ENCODE measurements at regions not wholly inside any gene's neighbourhood (a gene's known extent, or its start where the extent isn't known, plus 50 kb on each side); places are given as distances from the start of the nearest gene placed in this dataset.

DNA sequence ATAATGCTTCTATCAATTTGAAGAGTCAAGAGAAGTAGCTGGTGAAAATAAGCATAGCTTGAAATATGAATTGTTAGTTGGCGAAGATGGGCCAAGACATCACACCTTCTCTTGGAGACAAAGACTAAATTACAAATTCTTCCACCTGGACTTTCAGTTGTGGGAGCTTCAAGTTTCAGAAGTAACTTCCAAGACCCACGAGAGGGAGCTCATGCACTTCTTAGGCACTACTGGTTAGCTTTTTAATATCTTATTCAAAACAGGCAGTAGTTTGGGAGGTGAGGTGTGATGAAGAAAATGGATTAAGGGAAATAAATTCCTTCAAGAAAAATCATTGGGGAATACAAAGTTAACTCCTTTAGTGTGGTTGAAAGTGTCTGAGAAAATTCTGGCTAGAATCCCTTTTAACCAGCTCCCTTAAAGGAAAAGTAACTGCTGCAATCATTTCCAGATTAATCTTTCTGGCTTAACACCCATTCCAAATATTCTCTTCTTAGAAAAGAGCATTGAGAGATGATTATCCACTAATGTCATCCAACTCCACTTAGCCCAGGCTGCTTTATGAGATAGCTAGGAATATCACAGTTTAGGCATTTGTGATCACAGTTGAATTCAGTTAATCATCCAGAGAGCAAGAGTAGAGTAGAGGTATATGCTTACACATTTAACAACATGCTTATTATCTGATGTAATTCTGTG is 139.5 kb upstream of the DMRTA1 start:
- DNase-seq = peak; percentile 16

DNA sequence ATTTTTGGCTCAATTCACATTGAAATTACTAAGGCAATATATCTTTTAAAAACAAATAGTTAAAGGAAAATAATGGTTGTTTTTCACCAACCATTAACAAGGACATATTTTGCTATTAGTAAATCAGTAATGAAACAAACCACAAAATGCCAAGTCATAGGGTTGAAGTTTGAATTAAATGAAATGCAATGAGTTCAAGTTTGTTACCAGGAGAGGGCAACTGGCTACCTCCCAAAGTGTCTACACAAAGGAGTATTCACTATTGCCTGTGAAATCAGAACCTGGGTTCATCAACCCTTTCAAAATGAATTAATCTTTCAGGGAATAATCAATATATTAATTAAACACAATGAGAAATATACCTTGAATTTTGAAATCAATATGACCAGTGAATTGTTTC is 138.4 kb upstream of the DMRTA1 start:
- DNase-seq = no peak

GRCh38 chr9:22316645-22317044 is 130.0 kb upstream of the DMRTA1 start:
- no peak for DNase-seq

DNA sequence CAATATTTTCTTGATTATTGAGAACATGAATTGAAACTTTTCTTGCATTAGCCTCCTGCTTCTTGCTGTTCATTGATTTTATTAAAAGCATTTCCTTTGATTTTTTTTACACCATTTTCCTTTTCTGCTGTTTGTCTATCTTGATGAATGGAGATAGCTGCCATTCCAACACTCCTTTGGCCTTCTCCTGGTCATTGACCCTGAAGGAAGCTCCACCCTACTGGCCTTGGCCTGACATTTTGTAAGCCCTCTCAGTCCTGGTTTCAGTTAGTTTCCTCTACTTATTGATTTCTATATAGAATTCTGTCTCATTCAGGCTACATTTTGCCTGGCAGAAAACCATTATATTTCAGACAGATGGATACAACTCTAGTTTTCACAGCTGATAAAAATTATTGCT is 115.1 kb upstream of the DMRTA1 start:
- no peak for DNase-seq

GRCh38 chr9:22332202-22332601 is 114.4 kb upstream of the DMRTA1 start:
- DNase-seq = no peak

- no peak for DNase-seq
Observed at GRCh38 chr9:22337261-22337660, 109.4 kb upstream of the DMRTA1 start.

- DNase-seq = no peak
Observed at GRCh38 chr9:22342491-22343217, 104.0 kb upstream of the DMRTA1 start.

DNA sequence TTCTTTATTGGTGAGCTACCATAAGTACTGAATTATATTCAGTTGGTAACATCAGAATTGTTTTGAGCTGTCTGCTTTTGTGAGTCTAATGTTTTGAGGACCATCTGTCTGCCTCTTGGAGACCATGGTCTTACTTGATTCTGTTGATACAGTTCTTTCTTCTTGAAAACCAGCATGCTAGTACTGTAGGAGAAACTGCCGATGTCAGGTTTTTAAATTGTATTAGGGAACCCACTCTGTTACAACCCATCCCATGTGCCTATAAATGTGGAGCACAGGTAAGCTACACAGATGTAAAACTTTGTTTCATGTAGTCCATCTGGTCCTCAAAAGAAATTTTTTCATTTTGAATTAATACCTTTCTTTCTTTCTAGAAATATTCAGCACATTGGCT is 103.4 kb upstream of the DMRTA1 start:
- no peak for DNase-seq

DNA sequence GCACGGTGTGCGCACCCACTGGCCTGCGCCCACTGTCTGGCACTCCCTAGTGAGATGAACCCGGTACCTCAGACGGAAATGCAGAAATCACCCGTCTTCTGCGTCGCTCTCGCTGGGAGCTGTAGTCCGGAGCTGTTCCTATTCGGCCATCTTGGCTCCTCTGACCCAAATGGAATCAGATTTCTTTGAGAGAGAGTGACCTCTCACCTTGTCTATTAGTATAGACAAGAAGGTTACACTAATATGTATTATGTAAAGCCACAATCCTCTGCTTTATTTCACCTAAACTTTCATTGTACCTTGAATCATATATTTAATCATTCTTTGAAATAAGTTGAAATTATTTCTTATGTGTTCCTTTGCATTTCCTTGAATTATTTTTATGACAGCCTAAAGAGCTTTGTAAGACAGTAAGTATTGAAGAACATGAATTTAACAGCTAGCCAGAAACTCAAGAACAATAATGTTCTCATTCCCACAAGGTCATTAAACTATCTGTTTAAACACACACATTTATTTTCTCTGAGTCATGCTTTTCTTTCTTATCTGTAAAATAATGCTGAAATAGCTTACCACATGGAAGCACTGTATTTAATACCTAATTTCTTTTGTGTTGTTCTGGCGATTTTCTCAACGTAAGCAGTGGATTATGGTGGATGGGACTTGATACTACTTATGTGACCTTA is 91.8 kb upstream of the DMRTA1 start:
- no peak for DNase-seq

- DNase-seq = no peak
Observed at GRCh38 chr9:22356985-22357384, 89.6 kb upstream of the DMRTA1 start.

DNA sequence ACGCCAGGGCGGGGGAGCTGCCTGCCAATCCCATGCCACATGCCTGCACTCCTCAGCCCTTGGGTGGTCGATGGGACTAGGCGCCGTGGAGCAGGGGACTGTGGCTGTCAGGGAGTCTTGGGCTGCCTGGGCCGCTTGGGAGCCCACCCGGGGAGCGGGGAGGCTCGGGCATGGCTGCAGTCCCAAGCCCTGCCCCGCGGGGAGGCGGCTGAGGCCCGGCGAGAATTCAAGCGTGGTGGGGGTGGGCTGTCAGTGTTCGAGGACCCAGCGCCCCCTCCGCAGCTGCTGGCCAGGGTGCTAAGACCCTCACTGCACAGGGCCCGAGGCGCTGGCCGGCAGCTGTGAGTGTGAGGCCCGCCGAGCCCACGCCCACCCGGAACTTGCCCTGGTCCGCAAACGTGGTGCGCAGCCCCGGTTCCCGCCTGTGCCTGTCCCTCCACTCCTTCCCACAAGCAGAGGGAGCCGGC is 83.2 kb upstream of the DMRTA1 start:
- no peak for DNase-seq

GRCh38 chr9:22373636-22374035 is 73.0 kb upstream of the DMRTA1 start:
- peak; percentile 35 for DNase-seq

DNA sequence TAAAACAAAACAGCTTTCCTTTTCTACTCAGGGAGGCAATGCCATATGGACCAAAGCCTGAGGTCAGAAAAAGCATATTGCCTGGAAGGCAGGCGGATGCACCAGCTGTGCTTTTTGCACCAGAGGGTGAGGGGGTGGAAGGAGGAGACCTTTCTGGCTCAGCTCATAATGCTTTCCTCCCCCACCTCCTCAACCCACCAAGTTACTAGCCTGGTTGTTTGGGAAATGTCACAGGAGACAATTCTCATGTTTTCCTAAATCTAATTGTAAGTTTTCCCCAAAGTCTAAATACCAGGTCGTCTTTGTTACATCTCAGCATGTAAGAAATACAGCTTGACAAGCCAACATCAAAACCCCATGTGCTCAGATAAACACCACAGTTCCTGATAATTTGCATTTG is 72.6 kb upstream of the DMRTA1 start:
- no peak for DNase-seq

- no peak for DNase-seq
Observed at GRCh38 chr9:22379272-22379671, 67.4 kb upstream of the DMRTA1 start.

- no peak for DNase-seq
Observed at GRCh38 chr9:22381170-22381569, 65.5 kb upstream of the DMRTA1 start.

GRCh38 chr9:22382331-22382730 is 64.3 kb upstream of the DMRTA1 start:
- no peak for DNase-seq

- no peak for DNase-seq
Observed at GRCh38 chr9:22383718-22384117, 62.9 kb upstream of the DMRTA1 start.

- DNase-seq = no peak
Observed at GRCh38 chr9:22389271-22389670, 57.4 kb upstream of the DMRTA1 start.

GRCh38 chr9:22392523-22392922 is 54.1 kb upstream of the DMRTA1 start:
- no peak for DNase-seq

- no peak for DNase-seq
Observed at GRCh38 chr9:22395687-22396141, 50.9 kb upstream of the DMRTA1 start.
